IPS DF 6.9 (cell line): ENCODE measurements at regions not wholly inside any gene's neighbourhood (a gene's known extent, or its start where the extent isn't known, plus 50 kb on each side); places are given as distances from the start of the nearest gene placed in this dataset.
"Not testable (repeated sequence)": the region's sequence is repeated elsewhere in the genome, so short reads cannot be mapped to it uniquely, and the experiment has no call there.

Experiments used
- DNase-seq: peaks from one replicate; pipeline ENCODE4 v3.0.0-alpha.2; 2013; ENCODE audit warnings: low read depth, low spot score
- H3K27ac ChIP-seq: one replicate; pipeline ENCODE4 v1.5.1; 2013; ENCODE audit warnings: low read length, control low read depth
- H3K27me3 ChIP-seq: 2 replicates; pipeline ENCODE4 v1.6.1; 2013; ENCODE audit warnings: mild to moderate bottlenecking, low read length; ENCODE audit not compliant: control insufficient read depth, insufficient read depth
- H3K36me3 ChIP-seq: 2 replicates; pipeline ENCODE4 v1.6.1; 2013; ENCODE audit warnings: low read length; ENCODE audit not compliant: control insufficient read depth, insufficient read depth
- H3K4me1 ChIP-seq: 2 replicates; pipeline ENCODE4 v1.6.1; 2013; ENCODE audit warnings: low read length; ENCODE audit not compliant: control insufficient read depth, insufficient read depth
- H3K4me3 ChIP-seq: 2 replicates; pipeline ENCODE4 v1.5.1; 2013; ENCODE audit warnings: mild to moderate bottlenecking, low read length
- H3K9me3 ChIP-seq: 2 replicates; pipeline ENCODE4 v1.6.1; 2013; ENCODE audit warnings: low read length, inconsistent platforms; ENCODE audit not compliant: control insufficient read depth, insufficient read depth
- WGBS: extraction: QIAGEN DNeasy Blood & Tissue Kit; methylation state at CpG from one replicate; pipeline ENCODE4 v1.1.7; 2013; ENCODE audit warnings: mixed read lengths, missing lambda C conversion rate; ENCODE audit not compliant: insufficient read length, insufficient coverage; 5-methylcytosine and 5-hydroxymethylcytosine counted together

DNA sequence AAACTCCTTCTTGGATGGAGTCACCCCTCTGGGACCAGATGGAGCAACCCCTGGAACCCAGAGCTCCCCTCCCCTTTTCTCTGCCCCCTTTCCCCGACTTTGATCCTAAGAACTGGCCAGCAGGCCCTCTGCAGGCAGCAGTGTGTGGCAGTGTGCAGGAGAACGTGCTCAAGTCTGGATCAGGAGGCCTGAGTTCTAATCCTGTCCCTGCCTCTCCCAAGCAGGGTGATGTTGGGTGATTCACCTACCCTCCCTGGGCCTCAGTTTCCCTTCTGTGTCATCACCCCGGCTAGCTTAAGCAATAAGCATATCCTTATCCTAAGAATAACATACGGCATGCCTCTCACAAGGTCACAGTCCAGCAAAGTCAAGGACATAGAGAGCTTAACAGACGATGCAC lies 67.6 kb downstream of the C9orf50 start:
- H3K27ac ChIP-seq, result no peak overlapping the region

DNA sequence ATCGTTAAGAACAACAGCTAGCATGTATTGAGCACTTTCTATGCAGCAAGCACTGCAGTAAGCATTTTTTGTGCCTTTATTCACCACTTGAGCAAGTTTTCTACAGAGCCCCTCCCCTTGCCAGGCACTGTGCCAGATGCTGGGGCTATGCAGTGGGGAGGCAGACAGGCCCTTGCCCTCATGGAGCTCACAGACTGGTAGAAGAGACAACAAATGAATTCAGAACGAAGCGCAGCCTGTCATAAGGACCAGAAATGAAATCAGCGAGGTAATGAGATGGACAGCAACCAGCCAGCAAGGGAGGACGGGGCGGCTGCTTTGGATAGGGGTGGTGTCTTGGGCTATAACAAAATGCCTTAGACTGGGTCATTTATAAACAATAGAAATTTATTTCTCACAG lies 68.8 kb downstream of the C9orf50 start:
- H3K27ac ChIP-seq, result no peak overlapping the region
- H3K4me1 ChIP-seq, result peaks cover 7% of the 10 kb centered on the region
- no peak for DNase-seq

More for the DNA sequence above, 67.6 kb downstream of the C9orf50 start:
- peaks cover 2% of the 10 kb centered on the region; the same call in 1 of the 2 replicates for H3K27me3 ChIP-seq
- no CpG with 5 or more reads among the region's 5 CpGs for WGBS
- no peaks in the 10 kb centered on the region; the same call in 1 of the 2 replicates for H3K36me3 ChIP-seq
- DNase-seq, result no peak
- no peaks in the 10 kb centered on the region for H3K9me3 ChIP-seq
- H3K4me1 ChIP-seq, result peaks cover 13% of the 10 kb centered on the region
- no peak overlapping the region for H3K4me3 ChIP-seq

DNA sequence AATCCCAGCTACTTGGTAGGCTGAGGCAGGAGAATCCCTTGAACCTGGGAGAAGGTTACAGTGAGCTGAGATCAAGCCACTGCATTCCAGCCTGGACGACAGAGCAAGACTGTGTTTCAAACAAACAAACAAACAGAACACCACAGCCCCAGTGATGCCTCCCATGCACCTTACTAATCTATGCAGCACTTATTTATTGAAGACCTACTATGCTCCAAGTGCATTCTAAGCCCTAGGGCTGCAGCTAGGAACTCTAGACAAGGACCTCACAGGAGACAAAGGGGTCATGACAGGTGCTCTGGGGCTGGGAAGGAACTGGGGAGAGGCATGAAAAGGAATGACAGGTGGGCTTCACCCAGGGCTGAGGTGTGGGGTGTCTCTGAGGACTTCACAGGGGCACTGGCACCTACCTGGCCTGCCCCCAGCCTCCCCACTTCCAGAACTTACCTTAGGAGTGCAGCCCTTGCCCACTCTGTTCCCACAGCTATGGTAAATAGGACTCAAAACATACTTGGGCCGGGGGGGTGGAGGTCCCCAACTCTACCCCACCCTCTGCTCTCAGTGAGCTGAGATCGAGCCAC lies 69.4 kb downstream of the C9orf50 start:
- peaks cover 3% of the 10 kb centered on the region for H3K4me1 ChIP-seq
- H3K27ac ChIP-seq, result no peak overlapping the region
- H3K36me3 ChIP-seq, result no peaks in the 10 kb centered on the region; the same call in 1 of the 2 replicates
- H3K27me3 ChIP-seq, result peaks cover 2% of the 10 kb centered on the region; the same call in 1 of the 2 replicates
- no peak for DNase-seq
- H3K9me3 ChIP-seq, result no peaks in the 10 kb centered on the region
- no peak overlapping the region for H3K4me3 ChIP-seq
- no CpG with 5 or more reads among the region's 3 CpGs for WGBS

More for the DNA sequence above, 68.8 kb downstream of the C9orf50 start:
- H3K4me3 ChIP-seq, result no peak overlapping the region
- WGBS, result no CpG with 5 or more reads among the region's 6 CpGs
- no peaks in the 10 kb centered on the region; the same call in 1 of the 2 replicates for H3K36me3 ChIP-seq
- peaks cover 2% of the 10 kb centered on the region; the same call in 1 of the 2 replicates for H3K27me3 ChIP-seq
- no peaks in the 10 kb centered on the region for H3K9me3 ChIP-seq

DNA sequence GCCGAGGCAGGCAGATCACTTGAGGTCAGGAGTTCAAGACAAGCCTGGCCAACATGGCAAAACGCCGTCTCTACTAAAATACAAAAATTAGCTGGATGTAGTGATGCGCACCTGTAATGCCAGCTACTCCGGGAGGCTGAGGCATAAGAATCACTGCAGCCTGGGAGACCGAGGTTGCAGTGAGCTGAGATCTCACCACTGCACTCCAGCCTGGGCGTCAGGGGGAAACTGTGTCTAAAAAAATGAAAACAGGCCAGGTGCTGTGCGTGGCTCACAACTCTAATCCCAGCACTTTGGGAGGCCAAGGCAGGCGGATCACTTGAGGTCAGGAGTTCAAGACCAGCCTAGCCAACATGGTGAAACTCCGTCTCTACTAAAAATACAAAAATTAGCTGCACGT lies 69.9 kb downstream of the C9orf50 start:
- not testable (repeated sequence) for H3K4me3 ChIP-seq, H3K36me3 ChIP-seq, H3K4me1 ChIP-seq, H3K9me3 ChIP-seq, H3K27me3 ChIP-seq, H3K27ac ChIP-seq, DNase-seq
- no CpG with 5 or more reads among the region's 11 CpGs for WGBS

DNA sequence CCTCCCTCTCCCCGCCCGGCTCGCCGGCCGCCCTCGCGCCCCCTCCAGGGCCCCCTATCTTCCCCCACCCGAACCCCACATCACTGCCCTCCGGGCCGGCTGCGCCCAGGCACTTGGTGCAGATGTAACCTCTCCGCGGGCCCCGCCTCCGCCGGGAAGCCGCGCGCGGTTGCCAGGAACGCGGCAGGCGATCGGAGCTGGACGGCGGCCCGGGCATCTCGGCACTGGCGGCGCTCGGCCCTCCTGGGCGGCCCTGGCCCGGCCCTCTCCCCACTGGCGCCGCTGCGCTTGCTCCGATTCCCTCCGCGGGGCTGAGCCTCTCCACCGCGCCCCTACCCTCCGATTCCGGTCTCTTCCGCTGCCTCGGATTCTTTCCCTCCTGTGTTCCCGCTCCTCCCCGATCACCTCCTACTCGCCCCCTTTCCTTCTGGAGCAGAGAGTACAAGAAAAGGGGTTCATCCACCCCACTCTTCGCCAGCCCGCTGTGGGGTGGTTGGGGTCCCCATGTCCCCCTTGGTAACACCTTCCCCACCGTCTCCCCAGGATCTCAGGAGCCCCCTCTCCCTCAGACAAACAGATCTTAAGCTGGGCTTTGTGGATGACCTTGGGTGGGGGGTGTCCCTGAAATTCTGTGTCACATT lies 70.6 kb downstream of the C9orf50 start:
- no peak overlapping the region for H3K27ac ChIP-seq
- peaks cover 2% of the 10 kb centered on the region; the same call in 1 of the 2 replicates for H3K27me3 ChIP-seq
- peak overlapping the region; percentile 34; the same call in 1 of the 2 replicates for H3K4me3 ChIP-seq
- H3K9me3 ChIP-seq, result no peaks in the 10 kb centered on the region
- WGBS, result no CpG with 5 or more reads among the region's 51 CpGs
- no peaks in the 10 kb centered on the region; the same call in 1 of the 2 replicates for H3K36me3 ChIP-seq
- H3K4me1 ChIP-seq, result 0 out of 2 replicates have a peak, but pooled peaks cover 2% of the 10 kb centered on the region
- no peak for DNase-seq

DNA sequence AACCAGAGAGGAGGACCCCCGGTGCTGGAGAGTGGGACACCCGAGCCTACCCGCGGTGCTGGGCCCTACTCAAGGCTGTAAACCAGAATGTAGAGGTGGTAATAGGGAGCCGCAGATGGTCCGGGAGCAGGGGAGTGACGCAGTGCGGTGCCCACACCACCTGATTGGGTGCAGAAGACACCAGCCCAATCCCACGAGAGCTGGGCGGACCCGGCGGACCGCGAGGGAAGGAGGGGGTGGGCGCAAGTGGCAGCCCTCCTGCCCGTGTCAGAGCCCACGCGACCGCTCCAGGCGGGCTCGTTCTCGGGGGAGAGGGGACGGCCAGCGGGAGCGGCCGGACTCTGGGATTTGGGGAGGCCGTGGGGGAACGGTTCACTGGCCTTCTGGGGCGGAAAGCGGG lies 71.2 kb downstream of the C9orf50 start:
- no CpG with 5 or more reads among the region's 30 CpGs for WGBS
- no peaks in the 10 kb centered on the region for H3K9me3 ChIP-seq
- no peak overlapping the region for H3K27ac ChIP-seq
- H3K27me3 ChIP-seq, result peaks cover 2% of the 10 kb centered on the region; the same call in 1 of the 2 replicates
- peak overlapping the region; percentile 34; the same call in 1 of the 2 replicates for H3K4me3 ChIP-seq
- DNase-seq, result no peak
- H3K36me3 ChIP-seq, result no peaks in the 10 kb centered on the region; the same call in 1 of the 2 replicates
- H3K4me1 ChIP-seq, result 0 out of 2 replicates have a peak, but pooled peaks cover 2% of the 10 kb centered on the region

DNA sequence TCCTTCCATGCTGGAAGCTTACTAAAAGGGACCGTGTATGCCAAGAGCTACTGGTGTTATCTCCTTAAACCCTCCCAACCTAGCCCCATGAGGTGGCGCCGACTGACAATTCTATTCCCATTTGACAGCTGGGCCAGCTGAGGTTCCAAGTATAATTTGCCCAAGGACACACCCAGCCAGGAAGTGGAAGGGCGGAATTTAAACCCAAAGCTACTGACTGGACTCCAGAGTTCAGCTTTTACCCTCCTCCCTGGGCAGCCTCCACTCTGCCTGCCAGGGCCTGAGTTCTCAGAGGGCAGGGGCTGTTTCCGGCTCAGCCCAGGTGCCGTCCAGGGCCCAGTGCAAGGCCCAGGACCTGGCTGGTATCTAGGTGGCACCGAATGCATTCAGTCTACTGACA lies 71.8 kb downstream of the C9orf50 start:
- Histone ChIP-seq H3K27me3 (peaks cover 2% of the 10 kb centered on the region; the same call in 1 of the 2 replicates), H3K9me3 (no peaks in the 10 kb centered on the region), H3K36me3 (no peaks in the 10 kb centered on the region; the same call in 1 of the 2 replicates), H3K27ac (no peak overlapping the region), H3K4me3 (no peak overlapping the region), H3K4me1 (0 out of 2 replicates have a peak, but pooled peaks cover 2% of the 10 kb centered on the region)
- no CpG with 5 or more reads among the region's 7 CpGs for WGBS
- no peak for DNase-seq

DNA sequence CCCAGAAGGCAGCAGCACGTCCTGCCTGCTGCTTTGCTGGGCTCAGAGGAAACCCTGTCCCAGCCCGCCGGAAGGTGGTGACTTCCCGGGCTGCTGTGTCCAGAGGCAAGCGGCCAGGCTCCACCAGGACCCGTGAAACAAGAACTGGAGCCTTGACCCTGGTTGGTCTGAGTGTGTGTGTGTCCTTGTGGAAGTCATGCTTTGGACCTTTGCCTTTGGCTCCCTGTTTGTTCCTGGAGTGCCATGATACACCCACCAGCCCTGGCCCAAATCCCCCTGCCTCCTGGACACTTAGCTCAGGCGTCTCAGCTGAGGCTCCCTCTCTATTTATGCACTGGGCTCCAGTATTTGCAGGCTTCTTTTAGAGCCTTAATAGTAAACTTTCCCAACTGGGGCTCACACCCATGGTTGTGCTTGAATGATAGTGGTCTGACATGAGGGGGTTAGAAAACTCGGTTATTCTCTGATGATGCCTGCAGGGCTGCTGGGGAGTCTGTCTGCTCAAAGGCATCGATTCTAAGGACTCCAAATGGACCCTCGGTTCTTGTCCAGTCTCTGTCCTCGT lies 72.2 kb downstream of the C9orf50 start:
- Histone ChIP-seq H3K4me1 (0 out of 2 replicates have a peak, but pooled peaks cover 2% of the 10 kb centered on the region), H3K9me3 (no peaks in the 10 kb centered on the region), H3K27ac (no peak overlapping the region), H3K27me3 (peaks cover 2% of the 10 kb centered on the region; the same call in 1 of the 2 replicates), H3K36me3 (no peaks in the 10 kb centered on the region; the same call in 1 of the 2 replicates), H3K4me3 (no peak overlapping the region)
- WGBS, result no CpG with 5 or more reads among the region's 11 CpGs
- no peak for DNase-seq

DNA sequence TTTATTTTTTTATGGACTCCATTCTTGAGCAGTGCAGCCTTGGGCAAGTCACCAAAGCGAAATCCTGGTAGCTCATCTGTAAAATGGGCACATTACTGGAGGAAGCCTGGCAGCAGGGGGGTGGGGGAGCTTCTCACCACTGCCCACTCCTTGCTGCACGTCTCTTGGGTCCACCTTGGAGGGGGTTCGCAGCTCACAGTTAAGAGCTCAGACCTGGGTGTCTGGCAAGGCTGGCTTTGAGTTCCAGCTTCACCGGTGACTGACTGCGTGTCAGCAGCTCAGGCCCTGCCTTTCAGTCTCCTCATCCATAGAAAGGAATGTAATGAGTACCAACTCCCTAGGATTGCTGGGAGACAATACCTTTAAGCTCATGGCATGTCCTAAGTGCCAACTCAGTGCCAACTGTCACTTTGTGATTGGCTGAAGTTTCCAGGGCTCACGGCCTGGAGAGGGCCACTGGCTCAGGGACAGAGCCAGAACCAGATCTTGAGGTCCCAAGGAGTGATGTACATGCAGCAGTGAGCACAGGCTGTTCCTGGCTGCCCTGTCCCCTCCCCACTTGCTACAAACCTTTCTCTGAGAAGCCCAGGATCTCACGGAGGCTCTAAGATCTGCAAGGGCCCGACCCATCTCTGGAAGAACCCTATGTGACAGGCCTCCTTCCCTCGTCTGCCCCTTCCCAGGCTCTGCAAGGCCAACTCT lies 72.9 kb downstream of the C9orf50 start:
- Histone ChIP-seq H3K27ac (no peak overlapping the region), H3K9me3 (no peaks in the 10 kb centered on the region), H3K4me1 (0 out of 2 replicates have a peak, but pooled peaks cover 2% of the 10 kb centered on the region), H3K36me3 (no peaks in the 10 kb centered on the region; the same call in 1 of the 2 replicates), H3K4me3 (no peak overlapping the region), H3K27me3 (peaks cover 2% of the 10 kb centered on the region; the same call in 1 of the 2 replicates)
- no peak for DNase-seq
- WGBS, result no CpG with 5 or more reads among the region's 9 CpGs

DNA sequence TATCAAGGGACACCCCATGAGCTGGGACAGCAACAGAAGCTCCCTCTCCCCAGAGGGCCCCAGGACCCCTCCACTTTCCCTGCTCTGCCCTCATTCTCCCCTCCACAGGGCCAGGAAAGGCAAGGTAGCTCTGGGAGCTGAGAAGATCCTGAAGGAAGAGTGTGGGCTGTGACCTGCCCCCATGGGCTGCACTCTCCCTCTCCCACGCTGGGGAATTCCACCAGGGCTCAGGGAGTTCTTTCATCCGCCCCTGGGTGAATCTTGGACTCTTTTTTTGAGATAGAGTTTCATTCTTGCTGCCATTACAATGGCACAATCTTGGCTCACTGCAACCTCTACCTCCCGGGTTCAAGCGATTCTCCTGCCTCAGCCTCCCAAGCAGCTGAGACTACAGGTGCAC lies 73.8 kb downstream of the C9orf50 start:
- 0 out of 2 replicates have a peak, but pooled peaks cover 2% of the 10 kb centered on the region for H3K4me1 ChIP-seq
- H3K4me3 ChIP-seq, result no peak overlapping the region
- no peaks in the 10 kb centered on the region; the same call in 1 of the 2 replicates for H3K36me3 ChIP-seq
- peaks cover 2% of the 10 kb centered on the region; the same call in 1 of the 2 replicates for H3K27me3 ChIP-seq
- no peaks in the 10 kb centered on the region for H3K9me3 ChIP-seq
- no peak for DNase-seq
- no peak overlapping the region for H3K27ac ChIP-seq
- no CpG with 5 or more reads among the region's 4 CpGs for WGBS
